ENCODE measurements at regions not wholly inside any gene's neighbourhood (a gene's known extent, or its start where the extent isn't known, plus 50 kb on each side); places are given as distances from the start of the nearest gene placed in this dataset.

GRCh38 chr11:116613206-116613875 lies 159.4 kb downstream of the BUD13 start:
- no peaks in the 10 kb centered on the region for H3K36me3 ChIP-seq (ENCODE audit: control insufficient read depth in 2 of 2, insufficient read depth in 2 of 2, low read length in 2 of 2)
- H3K4me3 ChIP-seq (ENCODE audit: low read length in 2 of 2), result no peak overlapping the region
- H3K4me1 ChIP-seq (ENCODE audit: control insufficient read depth, insufficient read depth, low read length), result no peaks in the 10 kb centered on the region
- peaks cover 0 to 6% of the 10 kb centered on the region in 2 donors for H3K27me3 ChIP-seq (ENCODE audit: control insufficient read depth in 1 of 2, insufficient read depth in 2 of 2, low read length in 2 of 2)
- H3K9ac ChIP-seq (ENCODE audit: low read length in 2 of 2), result no peak overlapping the region
- H3K27ac ChIP-seq (ENCODE audit: low read length), result no peak overlapping the region
- peaks cover 4 to 9% of the 10 kb centered on the region in 2 donors for H3K9me3 ChIP-seq (ENCODE audit: control insufficient read depth in 2 of 2, low read length in 2 of 2)

GRCh38 chr11:116611998-116612620 lies 160.7 kb downstream of the BUD13 start:
- peaks cover 4 to 7% of the 10 kb centered on the region in 2 donors for H3K9me3 ChIP-seq (ENCODE audit: control insufficient read depth in 2 of 2, low read length in 2 of 2)
- H3K9ac ChIP-seq (ENCODE audit: low read length in 2 of 2), result no peak overlapping the region
- H3K4me1 ChIP-seq (ENCODE audit: control insufficient read depth, insufficient read depth, low read length), result no peaks in the 10 kb centered on the region
- H3K27me3 ChIP-seq (ENCODE audit: control insufficient read depth in 1 of 2, insufficient read depth in 2 of 2, low read length in 2 of 2), result peaks cover 0 to 10% of the 10 kb centered on the region in 2 donors
- H3K4me3 ChIP-seq (ENCODE audit: low read length in 2 of 2), result no peak overlapping the region
- no peaks in the 10 kb centered on the region for H3K36me3 ChIP-seq (ENCODE audit: control insufficient read depth in 2 of 2, insufficient read depth in 2 of 2, low read length in 2 of 2)
- no peak overlapping the region for H3K27ac ChIP-seq (ENCODE audit: low read length)

- H3K9me3 ChIP-seq (ENCODE audit: control insufficient read depth in 2 of 2, low read length in 2 of 2), result peaks cover 4 to 7% of the 10 kb centered on the region in 2 donors
- peaks cover 0 to 10% of the 10 kb centered on the region in 2 donors for H3K27me3 ChIP-seq (ENCODE audit: control insufficient read depth in 1 of 2, insufficient read depth in 2 of 2, low read length in 2 of 2)
- no peak overlapping the region for H3K27ac ChIP-seq (ENCODE audit: low read length)
- no peak overlapping the region for H3K4me3 ChIP-seq (ENCODE audit: low read length in 2 of 2)
- no peaks in the 10 kb centered on the region for H3K4me1 ChIP-seq (ENCODE audit: control insufficient read depth, insufficient read depth, low read length)
- no peak overlapping the region for H3K9ac ChIP-seq (ENCODE audit: low read length in 2 of 2)
- no peaks in the 10 kb centered on the region for H3K36me3 ChIP-seq (ENCODE audit: control insufficient read depth in 2 of 2, insufficient read depth in 2 of 2, low read length in 2 of 2)
Measured at GRCh38 chr11:116610190-116610589, 162.6 kb downstream of the BUD13 start.

GRCh38 chr11:116607027-116607426 lies 165.8 kb downstream of the BUD13 start:
- H3K9ac ChIP-seq (ENCODE audit: low read length in 2 of 2), result no peak overlapping the region
- H3K4me3 ChIP-seq (ENCODE audit: low read length in 2 of 2), result no peak overlapping the region
- peaks cover 0 to 7% of the 10 kb centered on the region in 2 donors for H3K9me3 ChIP-seq (ENCODE audit: control insufficient read depth in 2 of 2, low read length in 2 of 2)
- peaks cover 3 to 4% of the 10 kb centered on the region in 2 donors for H3K27me3 ChIP-seq (ENCODE audit: control insufficient read depth in 1 of 2, insufficient read depth in 2 of 2, low read length in 2 of 2)
- no peaks in the 10 kb centered on the region for H3K4me1 ChIP-seq (ENCODE audit: control insufficient read depth, insufficient read depth, low read length)
- no peaks in the 10 kb centered on the region for H3K36me3 ChIP-seq (ENCODE audit: control insufficient read depth in 2 of 2, insufficient read depth in 2 of 2, low read length in 2 of 2)
- no peak overlapping the region for H3K27ac ChIP-seq (ENCODE audit: low read length)

GRCh38 chr11:116605543-116606459 lies 167.0 kb downstream of the BUD13 start:
- Histone ChIP-seq H3K27me3 (ENCODE audit: control insufficient read depth in 1 of 2, insufficient read depth in 2 of 2, low read length in 2 of 2) (peaks cover 3 to 4% of the 10 kb centered on the region in 2 donors), H3K4me1 (ENCODE audit: control insufficient read depth, insufficient read depth, low read length) (no peaks in the 10 kb centered on the region)

GRCh38 chr11:116603728-116604323 lies 169.0 kb downstream of the BUD13 start:
- Histone ChIP-seq H3K9ac (ENCODE audit: low read length in 2 of 2) (no peak overlapping the region), H3K27ac (ENCODE audit: low read length) (no peak overlapping the region), H3K27me3 (ENCODE audit: control insufficient read depth in 1 of 2, insufficient read depth in 2 of 2, low read length in 2 of 2) (peaks cover 3 to 4% of the 10 kb centered on the region in 2 donors), H3K36me3 (ENCODE audit: control insufficient read depth in 2 of 2, insufficient read depth in 2 of 2, low read length in 2 of 2) (no peaks in the 10 kb centered on the region), H3K9me3 (ENCODE audit: control insufficient read depth in 2 of 2, low read length in 2 of 2) (no peaks in the 10 kb centered on the region), H3K4me3 (ENCODE audit: low read length in 2 of 2) (no peak overlapping the region), H3K4me1 (ENCODE audit: control insufficient read depth, insufficient read depth, low read length) (no peaks in the 10 kb centered on the region)

More at GRCh38 chr11:116605543-116606459, 167.0 kb downstream of the BUD13 start:
- no peaks in the 10 kb centered on the region for H3K9me3 ChIP-seq (ENCODE audit: control insufficient read depth in 2 of 2, low read length in 2 of 2)
- H3K9ac ChIP-seq (ENCODE audit: low read length in 2 of 2), result no peak overlapping the region
- H3K27ac ChIP-seq (ENCODE audit: low read length), result no peak overlapping the region
- no peak overlapping the region for H3K4me3 ChIP-seq (ENCODE audit: low read length in 2 of 2)
- H3K36me3 ChIP-seq (ENCODE audit: control insufficient read depth in 2 of 2, insufficient read depth in 2 of 2, low read length in 2 of 2), result no peaks in the 10 kb centered on the region

GRCh38 chr11:116602637-116602942 lies 170.2 kb downstream of the BUD13 start:
- Histone ChIP-seq H3K4me3 (ENCODE audit: low read length in 2 of 2) (no peak overlapping the region), H3K27ac (ENCODE audit: low read length) (no peak overlapping the region), H3K4me1 (ENCODE audit: control insufficient read depth, insufficient read depth, low read length) (no peaks in the 10 kb centered on the region), H3K9me3 (ENCODE audit: control insufficient read depth in 2 of 2, low read length in 2 of 2) (no peaks in the 10 kb centered on the region), H3K27me3 (ENCODE audit: control insufficient read depth in 1 of 2, insufficient read depth in 2 of 2, low read length in 2 of 2) (peaks cover 1 to 3% of the 10 kb centered on the region in 2 donors), H3K36me3 (ENCODE audit: control insufficient read depth in 2 of 2, insufficient read depth in 2 of 2, low read length in 2 of 2) (no peaks in the 10 kb centered on the region), H3K9ac (ENCODE audit: low read length in 2 of 2) (no peak overlapping the region)

- no peaks in the 10 kb centered on the region for H3K36me3 ChIP-seq (ENCODE audit: control insufficient read depth in 2 of 2, insufficient read depth in 2 of 2, low read length in 2 of 2)
- no peaks in the 10 kb centered on the region for H3K9me3 ChIP-seq (ENCODE audit: control insufficient read depth in 2 of 2, low read length in 2 of 2)
- no peak overlapping the region for H3K9ac ChIP-seq (ENCODE audit: low read length in 2 of 2)
- H3K27me3 ChIP-seq (ENCODE audit: control insufficient read depth in 1 of 2, insufficient read depth in 2 of 2, low read length in 2 of 2), result peaks cover 0 to 3% of the 10 kb centered on the region in 2 donors
- no peak overlapping the region for H3K27ac ChIP-seq (ENCODE audit: low read length)
- H3K4me1 ChIP-seq (ENCODE audit: control insufficient read depth, insufficient read depth, low read length), result no peaks in the 10 kb centered on the region
- H3K4me3 ChIP-seq (ENCODE audit: low read length in 2 of 2), result no peak overlapping the region
Measured at GRCh38 chr11:116601814-116602636, 170.8 kb downstream of the BUD13 start.

GRCh38 chr11:116600930-116601329 lies 171.9 kb downstream of the BUD13 start:
- no peaks in the 10 kb centered on the region for H3K36me3 ChIP-seq (ENCODE audit: control insufficient read depth in 2 of 2, insufficient read depth in 2 of 2, low read length in 2 of 2)
- H3K4me3 ChIP-seq (ENCODE audit: low read length in 2 of 2), result no peak overlapping the region
- peaks cover 2 to 3% of the 10 kb centered on the region in 2 donors for H3K27me3 ChIP-seq (ENCODE audit: control insufficient read depth in 1 of 2, insufficient read depth in 2 of 2, low read length in 2 of 2)
- no peak overlapping the region for H3K27ac ChIP-seq (ENCODE audit: low read length)
- H3K4me1 ChIP-seq (ENCODE audit: control insufficient read depth, insufficient read depth, low read length), result no peaks in the 10 kb centered on the region
- H3K9ac ChIP-seq (ENCODE audit: low read length in 2 of 2), result no peak overlapping the region
- H3K9me3 ChIP-seq (ENCODE audit: control insufficient read depth in 2 of 2, low read length in 2 of 2), result no peaks in the 10 kb centered on the region

- Histone ChIP-seq H3K4me1 (ENCODE audit: control insufficient read depth, insufficient read depth, low read length) (no peaks in the 10 kb centered on the region), H3K9ac (ENCODE audit: low read length in 2 of 2) (no peak overlapping the region), H3K27me3 (ENCODE audit: control insufficient read depth in 1 of 2, insufficient read depth in 2 of 2, low read length in 2 of 2) (peaks cover 3% of the 10 kb centered on the region in 2 donors), H3K36me3 (ENCODE audit: control insufficient read depth in 2 of 2, insufficient read depth in 2 of 2, low read length in 2 of 2) (no peaks in the 10 kb centered on the region), H3K27ac (ENCODE audit: low read length) (no peak overlapping the region), H3K4me3 (ENCODE audit: low read length in 2 of 2) (no peak overlapping the region), H3K9me3 (ENCODE audit: control insufficient read depth in 2 of 2, low read length in 2 of 2) (no peaks in the 10 kb centered on the region)
Measured at GRCh38 chr11:116598556-116598955, 174.2 kb downstream of the BUD13 start.

Measured in stomach smooth muscle (tissue), 2 donors.